GM23338 (cell line): ENCODE measurements at regions not wholly inside any gene's neighbourhood (a gene's known extent, or its start where the extent isn't known, plus 50 kb on each side); places are given as distances from the start of the nearest gene placed in this dataset.

Source experiments
- ATAC-seq: fragments of 200-7000 bp; cut with Tn5 transposase; 3 replicates; pipeline ENCODE4 v1.9.1; 2020
- DNase-seq: peaks from one replicate; pipeline ENCODE4 v3.0.0-alpha.2; 2015; ENCODE audit warnings: low spot score
- H2AFZ ChIP-seq: fragments of 200-600 bp; sonication (generic); 2 replicates; pipeline ENCODE4 v1.8.0; 2016; ENCODE audit warnings: antibody characterized with exemption, mild to moderate bottlenecking, moderate library complexity
- H3F3A ChIP-seq: fragments of 200-600 bp; sonication (generic); replicated peaks from 2 replicates; pipeline ENCODE4 v1.8.0; 2017; ENCODE audit warnings: antibody characterized with exemption, mixed run types, low read depth
- H3K27ac ChIP-seq: fragments of 200-600 bp; sonication (generic); 2 replicates; pipeline ENCODE4 v1.6.1; 2016; ENCODE audit warnings: low read depth
- H3K27me3 ChIP-seq: fragments of 200-600 bp; sonication (generic); 2 replicates; pipeline ENCODE4 v1.8.0; 2016; ENCODE audit warnings: mild to moderate bottlenecking, mixed run types, moderate library complexity; ENCODE audit not compliant: insufficient read depth
- H3K36me3 ChIP-seq: fragments of 200-600 bp; sonication (generic); 2 replicates; pipeline ENCODE4 v1.8.0; 2016; ENCODE audit warnings: mild to moderate bottlenecking; ENCODE audit not compliant: insufficient read depth
- H3K4me1 ChIP-seq: fragments of 200-600 bp; sonication (generic); 2 replicates; pipeline ENCODE4 v1.8.0; 2016; ENCODE audit warnings: mild to moderate bottlenecking, moderate library complexity; ENCODE audit not compliant: insufficient read depth
- H3K4me2 ChIP-seq: fragments of 200-600 bp; sonication (generic); 2 replicates; pipeline ENCODE4 v1.7.1; 2017; ENCODE audit warnings: mixed run types
- H3K4me3 ChIP-seq: fragments of 200-600 bp; sonication (generic); 2 replicates; pipeline ENCODE4 v1.6.1; 2016; ENCODE audit warnings: mixed run types
- H3K79me2 ChIP-seq: fragments of 200-600 bp; sonication (generic); replicated peaks from 2 replicates; pipeline ENCODE4 v1.8.0; 2017; ENCODE audit warnings: mild to moderate bottlenecking; ENCODE audit not compliant: insufficient read depth
- H3K9me2 ChIP-seq: fragments of 200-600 bp; sonication (generic); 2 replicates; pipeline ENCODE4 v1.8.0; 2017; ENCODE audit not compliant: insufficient read depth
- H4K20me1 ChIP-seq: fragments of 200-600 bp; sonication (generic); replicated peaks from 2 replicates; pipeline ENCODE4 v1.8.0; 2017; ENCODE audit warnings: mild to moderate bottlenecking; ENCODE audit not compliant: insufficient read depth
- H3K27ac Mint-ChIP-seq: 2 replicates; pipeline ENCODE4 v1.8.0; 2020; ENCODE audit warnings: inconsistent platforms, mild to moderate bottlenecking, moderate library complexity, mixed read lengths
- H3K27me3 Mint-ChIP-seq: 3 replicates; pipeline ENCODE4 v1.8.0; 2022; ENCODE audit warnings: low read depth, mild to moderate bottlenecking, moderate library complexity, mixed read lengths, inconsistent platforms; ENCODE audit not compliant: insufficient read depth, poor library complexity
- H3K36me3 Mint-ChIP-seq: 3 replicates; pipeline ENCODE4 v1.8.0; 2021; ENCODE audit warnings: low read depth, mild to moderate bottlenecking, inconsistent platforms, moderate library complexity, mixed read lengths
- H3K4me1 Mint-ChIP-seq: 3 replicates; pipeline ENCODE4 v1.8.0; 2020; ENCODE audit warnings: mild to moderate bottlenecking, inconsistent platforms, mixed read lengths
- H3K4me3 Mint-ChIP-seq: 3 replicates; pipeline ENCODE4 v1.8.0; 2021; ENCODE audit warnings: moderate library complexity, mild to moderate bottlenecking, inconsistent platforms, mixed read lengths
- H3K9me3 Mint-ChIP-seq: 3 replicates; pipeline ENCODE4 v1.8.0; 2020; ENCODE audit warnings: moderate library complexity, mild to moderate bottlenecking, inconsistent platforms, mixed read lengths
- CREB1 ChIP-seq: fragments of 250-450 bp; sonication (Bioruptor Pico); IDR thresholded peaks from 2 replicates; pipeline ENCODE4 v1.5.0; 2020; ENCODE audit warnings: low read depth, mild to moderate bottlenecking, moderate library complexity
- CTCF ChIP-seq, 2 experiments: fragments of 200-600 bp in 1 of 2; sonication (generic) in 1 of 2; conservative IDR thresholded peaks; 2 replicates each; pipeline versions ENCODE4 v1.5.1 to v1.6.1; 2016 to 2017; ENCODE audit warnings: antibody characterized with exemption in 2 of 2, low read depth in 2 of 2, mild to moderate bottlenecking in 2 of 2, moderate library complexity in 1 of 2
- EZH2 ChIP-seq: fragments of 200-600 bp; sonication (generic); IDR thresholded peaks from one replicate; pipeline ENCODE4 v1.8.0; 2017; ENCODE audit warnings: antibody characterized with exemption, mild to moderate bottlenecking, low read depth; ENCODE audit not compliant: unreplicated experiment
- EZH2phosphoT487 ChIP-seq: fragments of 200-600 bp; sonication (generic); IDR thresholded peaks from one replicate; pipeline ENCODE4 v1.8.1; 2018; ENCODE audit warnings: antibody characterized with exemption; ENCODE audit not compliant: unreplicated experiment
- NANOG ChIP-seq: IDR thresholded peaks from 2 replicates; pipeline ENCODE4 v1.6.1; 2016; ENCODE audit warnings: antibody characterized with exemption, borderline replicate concordance
- REST ChIP-seq: IDR thresholded peaks from one replicate; pipeline ENCODE4 v1.6.1; 2018; ENCODE audit warnings: antibody characterized with exemption; ENCODE audit not compliant: unreplicated experiment
- STAT1 ChIP-seq: IDR thresholded peaks from one replicate; pipeline ENCODE4 v1.6.1; 2016; ENCODE audit warnings: antibody characterized with exemption; ENCODE audit not compliant: unreplicated experiment
- ZNF114 ChIP-seq: fragments of 250-450 bp; sonication (Bioruptor Pico); IDR thresholded peaks from 2 replicates; pipeline ENCODE4 v1.5.0; 2020; ENCODE audit warnings: mild to moderate bottlenecking, moderate library complexity
- ZNF331 ChIP-seq: fragments of 250-450 bp; sonication (Bioruptor Pico); IDR thresholded peaks from 2 replicates; pipeline ENCODE4 v1.5.0; 2020; ENCODE audit warnings: low read depth, mild to moderate bottlenecking, moderate library complexity
- ZNF462 ChIP-seq: fragments of 250-450 bp; sonication (Bioruptor Pico); IDR thresholded peaks from 2 replicates; pipeline ENCODE4 v1.5.0; 2020; ENCODE audit warnings: mild to moderate bottlenecking, moderate library complexity

- no peaks in the 10 kb centered on the region for H3K9me3 Mint-ChIP-seq
- H3F3A ChIP-seq: 0 out of 2 replicates have a peak, but pooled peaks cover 4% of the 10 kb centered on the region
- no peak overlapping the region for H3K27ac Mint-ChIP-seq
- H3K9me2 ChIP-seq: no peaks in the 10 kb centered on the region; the same call in 1 of the 2 replicates
- H3K36me3 Mint-ChIP-seq: no peaks in the 10 kb centered on the region
- H3K27me3 ChIP-seq: peaks cover 43% of the 10 kb centered on the region
- ATAC-seq: peak; percentile 91
- H3K79me2 ChIP-seq: no peaks in the 10 kb centered on the region
- peak overlapping the region; percentile 74 for H3K4me3 Mint-ChIP-seq
- TF ChIP-seq ZNF114 (no peak), REST (no peak), EZH2phosphoT487 (no peak), CREB1 (CRISPR knock-in tag) (peak; percentile 53), ZNF462 (CRISPR knock-in tag) (no peak), STAT1 (no peak), EZH2 (no peak), ZNF331 (no peak), CTCF (conservative IDR thresholded peaks at IDR 0.05; ENCODE audit: low read depth in 2 of 2) (peak; percentile 19 to 20; a peak in 2 of 4 replicates), NANOG (no peak)
- H3K4me1 ChIP-seq: peaks cover 22% of the 10 kb centered on the region
- peak overlapping the region; percentile 77 for H3K4me2 ChIP-seq
- H3K4me1 Mint-ChIP-seq: peaks cover 20% of the 10 kb centered on the region
- H3K27me3 Mint-ChIP-seq: peaks cover 24% of the 10 kb centered on the region
- no peaks in the 10 kb centered on the region for H3K36me3 ChIP-seq
- no peak overlapping the region for H3K27ac ChIP-seq
- peak; percentile 83 for DNase-seq
- no peaks in the 10 kb centered on the region for H4K20me1 ChIP-seq
- peak overlapping the region; percentile 94 for H2AFZ ChIP-seq
- peak overlapping the region; percentile 52 for H3K4me3 ChIP-seq
These were observed 67.3 kb upstream of the AKT3 start for GRCh38 chr1:243917177-243917862.
